ENCODE measurements at regions not wholly inside any gene's neighbourhood (a gene's known extent, or its start where the extent isn't known, plus 50 kb on each side); places are given as distances from the start of the nearest gene placed in this dataset.

DNA sequence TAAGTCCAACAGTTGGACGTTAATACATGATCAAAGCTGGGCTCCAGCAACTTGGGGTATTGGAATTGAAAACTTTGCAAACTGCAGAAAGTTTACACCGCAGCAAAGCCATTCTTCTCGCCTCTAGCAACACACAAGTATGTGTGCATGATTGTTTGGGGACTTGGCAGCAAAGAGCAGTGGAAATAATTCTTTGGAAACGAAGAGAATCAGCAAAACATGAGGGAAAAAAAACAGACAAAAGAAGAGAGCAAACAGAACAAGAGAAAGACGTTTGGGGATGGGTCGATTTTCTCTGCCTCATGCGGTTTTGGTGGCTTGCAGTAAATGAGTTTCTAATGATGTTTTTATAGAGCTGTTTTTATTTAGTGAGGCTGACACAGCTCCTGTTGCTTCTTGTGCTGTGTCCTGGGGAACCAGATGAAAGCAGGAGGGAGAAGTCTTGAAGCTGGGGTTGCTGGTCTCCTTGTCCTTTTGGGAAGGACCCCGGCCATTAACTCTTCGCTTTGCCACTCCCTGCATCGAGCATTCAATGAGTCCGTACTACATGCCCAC lies 502.9 kb downstream of the GRIN2A start:
- DNase-seq (ENCODE audit: low spot score) (no peak), ATAC-seq (ENCODE audit: low FRiP score) (no peak)
- TF ChIP-seq, protein P1, sequence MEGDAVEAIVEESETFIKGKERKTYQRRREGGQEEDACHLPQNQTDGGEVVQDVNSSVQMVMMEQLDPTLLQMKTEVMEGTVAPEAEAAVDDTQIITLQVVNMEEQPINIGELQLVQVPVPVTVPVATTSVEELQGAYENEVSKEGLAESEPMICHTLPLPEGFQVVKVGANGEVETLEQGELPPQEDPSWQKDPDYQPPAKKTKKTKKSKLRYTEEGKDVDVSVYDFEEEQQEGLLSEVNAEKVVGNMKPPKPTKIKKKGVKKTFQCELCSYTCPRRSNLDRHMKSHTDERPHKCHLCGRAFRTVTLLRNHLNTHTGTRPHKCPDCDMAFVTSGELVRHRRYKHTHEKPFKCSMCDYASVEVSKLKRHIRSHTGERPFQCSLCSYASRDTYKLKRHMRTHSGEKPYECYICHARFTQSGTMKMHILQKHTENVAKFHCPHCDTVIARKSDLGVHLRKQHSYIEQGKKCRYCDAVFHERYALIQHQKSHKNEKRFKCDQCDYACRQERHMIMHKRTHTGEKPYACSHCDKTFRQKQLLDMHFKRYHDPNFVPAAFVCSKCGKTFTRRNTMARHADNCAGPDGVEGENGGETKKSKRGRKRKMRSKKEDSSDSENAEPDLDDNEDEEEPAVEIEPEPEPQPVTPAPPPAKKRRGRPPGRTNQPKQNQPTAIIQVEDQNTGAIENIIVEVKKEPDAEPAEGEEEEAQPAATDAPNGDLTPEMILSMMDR (IDR thresholded peaks at IDR 0.05) = no peak

DNA sequence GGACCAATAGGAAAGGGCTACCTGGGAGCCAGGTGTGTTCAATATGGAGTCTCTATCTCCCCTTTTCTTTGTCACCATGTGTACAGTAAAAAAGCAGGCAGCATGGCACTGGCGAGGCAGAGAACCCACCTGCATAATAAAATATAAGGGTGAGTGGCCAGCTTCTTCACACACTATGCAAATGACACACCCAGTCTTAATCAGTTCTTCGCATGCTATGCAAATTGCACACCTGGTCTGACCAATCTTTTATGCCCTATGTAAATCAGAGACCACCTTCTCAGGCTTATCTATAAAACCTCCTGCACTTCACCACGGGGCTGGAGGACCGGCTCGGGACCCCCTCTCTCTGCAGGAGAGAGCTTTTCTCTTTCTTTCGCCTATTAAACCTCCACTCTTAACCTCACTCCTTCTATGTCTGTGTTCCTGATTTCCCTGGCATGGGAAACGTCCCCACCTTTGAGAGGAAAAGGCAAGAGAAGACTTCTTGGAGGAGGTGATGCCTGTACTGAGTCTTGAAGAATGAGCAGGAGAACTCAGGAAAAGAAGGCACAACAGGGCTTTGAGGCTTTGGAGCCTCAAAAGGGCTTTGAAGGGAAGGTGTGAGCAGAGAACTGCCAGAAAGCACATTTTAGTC lies 502.1 kb downstream of the GRIN2A start:
- ATAC-seq (ENCODE audit: low FRiP score) (no peak), DNase-seq (ENCODE audit: low spot score) (no peak)
- TF ChIP-seq, protein P1 (IDR thresholded peaks at IDR 0.05) = no peak

DNA sequence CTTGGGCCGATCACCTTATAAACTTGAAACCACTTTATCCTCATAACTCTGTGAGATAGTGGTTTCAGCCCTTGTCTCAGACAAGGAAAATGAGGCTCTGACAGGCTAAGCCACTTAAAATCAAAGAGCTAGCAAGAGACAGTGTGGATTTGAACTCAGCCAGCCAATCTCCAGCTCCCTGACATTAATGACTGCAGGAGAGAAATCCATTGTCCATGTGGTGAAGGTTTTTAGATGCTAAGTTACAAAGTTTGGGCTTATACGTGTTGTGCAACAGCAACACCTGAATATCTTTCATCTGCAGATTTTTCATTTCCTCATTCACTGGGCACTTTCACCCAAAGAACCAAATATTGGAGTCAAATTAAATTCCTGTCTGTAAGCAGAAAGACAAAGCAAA lies 501.3 kb downstream of the GRIN2A start:
- ATAC-seq (ENCODE audit: low FRiP score) (no peak), DNase-seq (ENCODE audit: low spot score) (no peak)
- TF ChIP-seq, protein P1 (IDR thresholded peaks at IDR 0.05) = no peak

DNA sequence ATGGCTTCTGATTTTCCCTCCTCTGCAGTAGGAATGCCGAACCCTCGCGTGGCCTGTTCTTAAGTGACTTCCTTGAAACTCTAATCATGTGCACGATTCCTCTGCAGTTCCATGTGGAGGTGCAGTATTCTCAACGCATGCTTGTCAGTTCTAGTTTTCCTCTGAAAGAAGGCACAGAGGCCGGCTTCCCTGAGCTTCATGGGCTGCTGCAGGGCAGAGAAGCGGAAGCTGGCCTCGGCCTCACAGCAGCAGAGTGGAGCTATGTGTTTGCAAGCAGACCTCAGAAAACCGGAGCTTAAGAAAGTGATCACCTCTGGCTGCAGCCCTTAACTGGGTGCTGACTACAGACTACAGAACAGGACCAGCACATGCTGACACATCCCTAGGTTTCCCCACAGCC lies 500.7 kb downstream of the GRIN2A start:
- DNase-seq (ENCODE audit: low spot score) (no peak), ATAC-seq (ENCODE audit: low FRiP score) (no peak)
- TF ChIP-seq, protein P1 (IDR thresholded peaks at IDR 0.05) = no peak

DNA sequence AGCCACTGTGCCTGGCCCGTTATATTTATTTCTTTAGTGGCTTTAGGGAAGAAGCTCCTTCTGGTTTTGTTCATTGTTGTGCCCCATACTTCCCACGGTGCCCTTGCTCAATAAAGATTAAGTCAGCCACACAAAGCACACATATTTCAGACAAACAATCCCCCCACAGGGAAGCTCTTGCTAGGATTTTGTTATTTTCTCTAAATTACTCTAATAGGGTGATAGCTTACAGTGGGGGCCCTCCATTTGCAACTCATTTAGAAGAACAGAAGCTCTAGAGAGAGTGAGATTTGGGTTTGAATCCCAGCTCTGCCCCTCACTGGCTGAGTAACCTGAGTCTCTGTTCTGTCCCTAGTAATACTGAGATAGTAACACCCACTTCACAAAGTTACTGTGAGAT lies 499.9 kb downstream of the GRIN2A start:
- DNase-seq (ENCODE audit: low spot score) (no peak), ATAC-seq (ENCODE audit: low FRiP score) (no peak)
- TF ChIP-seq, protein P1 (IDR thresholded peaks at IDR 0.05) = no peak

DNA sequence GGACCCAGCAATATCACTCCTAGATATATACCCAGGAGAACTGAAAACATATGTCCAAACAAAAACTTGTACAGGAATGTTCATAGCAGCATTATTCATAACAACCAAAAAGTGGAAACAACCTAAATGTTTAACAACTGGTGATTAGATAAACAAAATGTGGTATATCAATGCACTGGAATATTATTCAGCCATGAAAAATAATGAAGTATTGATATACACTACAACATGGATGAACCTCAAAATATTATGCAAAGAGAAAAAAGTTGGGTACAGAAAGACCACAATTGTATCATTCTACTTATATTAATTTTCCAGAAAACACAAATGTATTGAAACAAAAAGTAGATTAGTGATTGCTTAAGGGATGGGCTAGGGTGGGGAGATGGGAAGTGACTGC lies 498.6 kb downstream of the GRIN2A start:
- TF ChIP-seq, protein P1 (IDR thresholded peaks at IDR 0.05) = no peak
- no peak for DNase-seq (ENCODE audit: low spot score)
- ATAC-seq (ENCODE audit: low FRiP score) = no peak

DNA sequence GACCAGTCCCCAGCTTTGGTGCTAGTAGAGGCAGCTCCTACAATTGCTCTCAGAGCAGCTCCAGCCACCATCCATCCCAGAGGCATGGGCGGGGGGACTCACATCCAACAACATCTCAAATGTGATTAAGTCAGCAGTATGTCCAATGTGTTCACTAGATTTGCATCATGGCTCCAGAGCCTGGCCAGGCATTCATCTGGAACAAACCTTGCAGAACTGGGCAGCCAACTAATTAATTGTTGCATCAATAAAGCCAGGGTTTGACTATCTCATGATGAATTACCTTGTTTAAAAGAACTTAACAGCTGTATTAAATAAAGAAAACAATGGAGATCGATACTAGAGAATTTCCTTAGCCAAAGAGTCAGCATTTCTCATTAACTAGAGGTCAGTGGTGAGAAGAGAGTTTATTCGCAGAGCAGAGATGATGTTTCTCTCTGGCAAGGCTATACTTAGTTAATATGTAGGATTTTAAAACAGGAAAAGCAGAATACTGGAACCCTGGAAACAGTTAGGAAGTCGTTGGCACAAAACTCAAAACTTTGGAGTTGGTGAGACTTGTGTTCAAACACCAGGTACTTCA lies 494.4 kb downstream of the GRIN2A start:
- no peak for ATAC-seq (ENCODE audit: low FRiP score)

More for the DNA sequence above, 494.4 kb downstream of the GRIN2A start:
- no peak for DNase-seq (ENCODE audit: low spot score)
- TF ChIP-seq, protein P1 (IDR thresholded peaks at IDR 0.05) = no peak

Measured in omental fat pad (tissue), 3 donors.